ENCODE measurements at regions not wholly inside any gene's neighbourhood (a gene's known extent, or its start where the extent isn't known, plus 50 kb on each side); places are given as distances from the start of the nearest gene placed in this dataset.
A peak's percentile ranks its signal among the peaks of the same experiment; 100 is the strongest.

DNA sequence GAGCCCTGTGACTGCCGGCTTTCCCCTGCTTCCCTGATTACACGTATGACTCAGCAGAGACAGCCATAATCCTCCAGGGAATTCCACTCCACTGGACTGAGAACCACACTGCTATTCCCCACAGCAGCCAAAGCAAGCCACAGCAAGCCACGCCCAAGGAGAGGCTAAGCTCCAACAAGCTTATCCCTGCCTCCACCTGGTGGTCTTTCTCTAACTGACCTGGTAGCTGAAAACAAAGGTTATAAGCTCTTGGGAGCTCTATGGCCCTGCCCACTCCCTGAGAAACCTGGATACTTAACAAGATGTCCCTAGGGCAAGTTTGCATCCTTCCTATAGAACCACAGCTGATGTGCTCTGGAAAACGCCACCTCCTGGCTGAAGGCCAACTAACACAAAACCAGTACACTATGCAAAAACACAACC, 613.7 kb upstream of the CDH18 start:
- H3K4me3 ChIP-seq, result no peak overlapping the region
- H3K27ac ChIP-seq, result no peak overlapping the region
- 22 to 32% methylated on average over 4 of the region's 4 CpGs for WGBS, 2 experiments (ENCODE audit: low coverage in 1 of 2, low lambda C conversion rate in 2 of 2, missing lambda C conversion rate in 2 of 2)
- in situ Hi-C loops (cut with MboI), result no loop called here
- H3K27me3 ChIP-seq (replicated peaks; ENCODE audit: insufficient read depth), result no peaks in the 10 kb centered on the region
- H3K36me3 ChIP-seq (ENCODE audit: low read depth), result no peaks in the 10 kb centered on the region
- no peaks in the 10 kb centered on the region for H3K9me3 ChIP-seq (ENCODE audit: low read depth)
- no peak overlapping the region for H2AFZ ChIP-seq
- H4K20me1 ChIP-seq (ENCODE audit: insufficient read depth), result no peaks in the 10 kb centered on the region
- peak; percentile 1 for DNase-seq
- no peaks in the 10 kb centered on the region for H3K4me1 ChIP-seq (ENCODE audit: insufficient read depth)
- no peak overlapping the region for H3K4me2 ChIP-seq (ENCODE audit: unreplicated experiment)
- no peaks in the 10 kb centered on the region for H3K9me2 ChIP-seq (ENCODE audit: insufficient read depth)
- H3K9ac ChIP-seq, result no peak overlapping the region
- no peaks in the 10 kb centered on the region for H3F3A ChIP-seq (ENCODE audit: insufficient read depth)
- no peaks in the 10 kb centered on the region for H3K79me2 ChIP-seq (ENCODE audit: insufficient read depth)
- TF ChIP-seq EZH2phosphoT487 (IDR thresholded peaks at IDR 0.05; ENCODE audit: insufficient read depth, low read depth), result no peak
- TF ChIP-seq EZH2 (IDR thresholded peaks at IDR 0.05; ENCODE audit: insufficient read depth, poor library complexity, severe bottlenecking), result no peak

DNA sequence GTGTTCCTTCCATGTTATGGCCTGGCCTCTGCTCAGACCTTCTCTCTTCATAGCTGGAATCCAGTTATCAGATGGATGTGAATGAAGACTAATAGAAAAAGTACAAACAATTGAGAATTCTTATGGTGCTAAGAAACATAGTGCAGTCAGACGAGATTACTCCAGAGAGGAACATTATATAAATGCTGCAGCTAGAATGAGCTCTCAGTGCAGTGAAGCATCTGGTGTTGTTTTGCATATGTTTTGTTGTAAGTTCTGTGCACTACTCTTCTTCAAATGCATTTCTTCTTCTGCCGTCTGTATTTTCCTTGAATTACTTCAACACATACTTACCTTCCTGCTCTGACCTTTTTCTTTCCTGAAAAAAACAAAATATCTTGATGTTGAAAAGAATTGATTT, 602.4 kb upstream of the CDH18 start:
- Histone ChIP-seq H3K9ac (no peak overlapping the region), H3F3A (ENCODE audit: insufficient read depth) (no peaks in the 10 kb centered on the region), H3K9me2 (ENCODE audit: insufficient read depth) (no peaks in the 10 kb centered on the region), H2AFZ (no peak overlapping the region), H3K27me3 (replicated peaks; ENCODE audit: insufficient read depth) (no peaks in the 10 kb centered on the region), H4K20me1 (ENCODE audit: insufficient read depth) (no peaks in the 10 kb centered on the region), H3K4me3 (no peak overlapping the region), H3K27ac (no peak overlapping the region), H3K9me3 (ENCODE audit: low read depth) (no peaks in the 10 kb centered on the region), H3K36me3 (ENCODE audit: low read depth) (no peaks in the 10 kb centered on the region), H3K4me2 (ENCODE audit: unreplicated experiment) (no peak overlapping the region), H3K4me1 (ENCODE audit: insufficient read depth) (no peaks in the 10 kb centered on the region), H3K79me2 (ENCODE audit: insufficient read depth) (no peaks in the 10 kb centered on the region)
- in situ Hi-C loops (cut with MboI), result no loop called here
- TF ChIP-seq EZH2 (IDR thresholded peaks at IDR 0.05; ENCODE audit: insufficient read depth, poor library complexity, severe bottlenecking) (no peak), EZH2phosphoT487 (IDR thresholded peaks at IDR 0.05; ENCODE audit: insufficient read depth, low read depth) (no peak)
- WGBS, 2 experiments (ENCODE audit: low coverage in 1 of 2, low lambda C conversion rate in 2 of 2, missing lambda C conversion rate in 2 of 2), result 0 to 3% methylated on average over 2 of the region's 2 CpGs
- DNase-seq, result no peak

DNA sequence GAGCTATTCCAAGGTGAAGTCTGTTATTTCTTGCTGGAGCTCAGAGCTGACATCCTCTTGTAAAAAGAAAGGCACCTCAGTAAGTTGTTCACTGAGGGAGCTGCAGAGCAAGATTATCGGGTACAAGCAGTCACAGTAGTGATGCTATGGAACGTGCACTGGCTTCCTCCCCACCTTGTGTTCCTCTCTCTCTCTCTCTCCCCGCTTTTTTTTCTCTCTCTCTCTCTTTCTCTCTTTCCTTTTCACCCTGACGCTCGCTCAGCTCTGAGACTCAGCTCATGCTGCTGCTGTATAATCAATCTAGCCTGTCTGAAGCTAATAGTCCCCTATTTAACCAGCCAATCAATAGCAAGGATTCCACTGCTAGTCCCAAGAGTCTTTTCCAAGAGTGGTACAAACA, 587.6 kb upstream of the CDH18 start:
- no peaks in the 10 kb centered on the region for H3K4me1 ChIP-seq (ENCODE audit: insufficient read depth)
- WGBS, 2 experiments (ENCODE audit: low coverage in 1 of 2, low lambda C conversion rate in 2 of 2, missing lambda C conversion rate in 2 of 2), result 0% methylated on average over 4 to 5 of the region's 5 CpGs
- H3F3A ChIP-seq (ENCODE audit: insufficient read depth), result no peaks in the 10 kb centered on the region
- H3K9me2 ChIP-seq (ENCODE audit: insufficient read depth), result no peaks in the 10 kb centered on the region
- no peak overlapping the region for H2AFZ ChIP-seq
- H3K36me3 ChIP-seq (ENCODE audit: low read depth), result no peaks in the 10 kb centered on the region
- TF ChIP-seq EZH2 (IDR thresholded peaks at IDR 0.05; ENCODE audit: insufficient read depth, poor library complexity, severe bottlenecking) (no peak), EZH2phosphoT487 (IDR thresholded peaks at IDR 0.05; ENCODE audit: insufficient read depth, low read depth) (no peak)
- no peak for DNase-seq
- in situ Hi-C loops (cut with MboI), result no loop called here
- H3K4me2 ChIP-seq (ENCODE audit: unreplicated experiment), result no peak overlapping the region
- H3K4me3 ChIP-seq, result no peak overlapping the region
- no peak overlapping the region for H3K9ac ChIP-seq
- H3K27ac ChIP-seq, result no peak overlapping the region
- no peaks in the 10 kb centered on the region for H3K27me3 ChIP-seq (replicated peaks; ENCODE audit: insufficient read depth)
- no peaks in the 10 kb centered on the region for H4K20me1 ChIP-seq (ENCODE audit: insufficient read depth)
- no peaks in the 10 kb centered on the region for H3K79me2 ChIP-seq (ENCODE audit: insufficient read depth)
- no peaks in the 10 kb centered on the region for H3K9me3 ChIP-seq (ENCODE audit: low read depth)

DNA sequence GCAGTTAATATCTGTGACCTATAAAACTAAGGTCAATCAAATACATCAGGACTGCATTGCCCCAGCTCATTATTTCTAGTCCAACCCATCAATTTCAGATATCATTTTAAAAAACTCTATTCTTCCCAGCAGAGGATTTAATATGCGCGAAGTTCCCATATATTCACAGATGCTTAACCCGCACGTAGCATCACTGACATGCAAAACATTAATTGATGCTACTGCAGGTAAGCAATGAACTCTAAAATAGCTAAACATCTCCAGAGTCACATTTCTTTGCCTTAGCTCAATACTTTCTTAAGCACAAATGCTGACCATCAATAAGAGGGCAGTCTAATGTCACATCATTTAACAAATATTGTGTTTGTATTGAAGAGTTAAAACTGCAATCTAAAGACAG, 586.6 kb upstream of the CDH18 start:
- H3K4me1 ChIP-seq (ENCODE audit: insufficient read depth), result no peaks in the 10 kb centered on the region
- no peaks in the 10 kb centered on the region for H3K79me2 ChIP-seq (ENCODE audit: insufficient read depth)
- no peak overlapping the region for H3K4me3 ChIP-seq
- TF ChIP-seq EZH2phosphoT487 (IDR thresholded peaks at IDR 0.05; ENCODE audit: insufficient read depth, low read depth) (no peak), EZH2 (IDR thresholded peaks at IDR 0.05; ENCODE audit: insufficient read depth, poor library complexity, severe bottlenecking) (no peak)
- H2AFZ ChIP-seq, result no peak overlapping the region
- H3K4me2 ChIP-seq (ENCODE audit: unreplicated experiment), result no peak overlapping the region
- no peak overlapping the region for H3K9ac ChIP-seq
- no peaks in the 10 kb centered on the region for H3K36me3 ChIP-seq (ENCODE audit: low read depth)
- no peaks in the 10 kb centered on the region for H3K27me3 ChIP-seq (replicated peaks; ENCODE audit: insufficient read depth)
- in situ Hi-C loops (cut with MboI), result no loop called here
- 63 to 65% methylated on average over 4 of the region's 4 CpGs for WGBS, 2 experiments (ENCODE audit: low coverage in 1 of 2, low lambda C conversion rate in 2 of 2, missing lambda C conversion rate in 2 of 2)
- no peaks in the 10 kb centered on the region for H3K9me2 ChIP-seq (ENCODE audit: insufficient read depth)
- H3F3A ChIP-seq (ENCODE audit: insufficient read depth), result no peaks in the 10 kb centered on the region
- H3K27ac ChIP-seq, result no peak overlapping the region
- H3K9me3 ChIP-seq (ENCODE audit: low read depth), result no peaks in the 10 kb centered on the region
- H4K20me1 ChIP-seq (ENCODE audit: insufficient read depth), result no peaks in the 10 kb centered on the region
- DNase-seq, result no peak

DNA sequence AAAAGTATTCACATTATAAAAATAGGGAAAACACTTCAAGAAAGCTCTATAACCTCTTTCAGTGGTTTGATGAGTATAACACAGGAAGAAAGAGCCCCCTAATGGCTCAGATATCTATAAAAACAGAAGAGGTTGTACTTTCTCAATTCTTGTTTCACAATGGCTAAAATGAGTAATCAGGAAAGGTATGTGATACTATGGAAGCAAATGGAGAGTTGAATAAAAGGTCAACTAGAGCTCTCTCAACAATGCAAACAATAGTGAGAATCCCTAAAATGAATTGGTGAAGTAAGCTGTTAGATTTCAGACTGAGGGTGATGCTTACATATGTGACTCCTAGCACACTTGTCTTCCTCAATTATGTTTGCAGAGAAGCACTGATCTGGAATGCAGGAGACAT, 584.6 kb upstream of the CDH18 start:
- H3K4me3 ChIP-seq, result no peak overlapping the region
- H2AFZ ChIP-seq, result no peak overlapping the region
- H3F3A ChIP-seq (ENCODE audit: insufficient read depth), result no peaks in the 10 kb centered on the region
- no peaks in the 10 kb centered on the region for H3K4me1 ChIP-seq (ENCODE audit: insufficient read depth)
- H3K9me3 ChIP-seq (ENCODE audit: low read depth), result no peaks in the 10 kb centered on the region
- H4K20me1 ChIP-seq (ENCODE audit: insufficient read depth), result no peaks in the 10 kb centered on the region
- no peak overlapping the region for H3K4me2 ChIP-seq (ENCODE audit: unreplicated experiment)
- no peak overlapping the region for H3K9ac ChIP-seq
- no peak overlapping the region for H3K27ac ChIP-seq
- no peaks in the 10 kb centered on the region for H3K36me3 ChIP-seq (ENCODE audit: low read depth)
- DNase-seq, result peak; percentile 31
- H3K27me3 ChIP-seq (replicated peaks; ENCODE audit: insufficient read depth), result no peaks in the 10 kb centered on the region
- TF ChIP-seq EZH2 (IDR thresholded peaks at IDR 0.05; ENCODE audit: insufficient read depth, poor library complexity, severe bottlenecking) (no peak), EZH2phosphoT487 (IDR thresholded peaks at IDR 0.05; ENCODE audit: insufficient read depth, low read depth) (no peak)
- no peaks in the 10 kb centered on the region for H3K79me2 ChIP-seq (ENCODE audit: insufficient read depth)
- in situ Hi-C loops (cut with MboI), result no loop called here
- H3K9me2 ChIP-seq (ENCODE audit: insufficient read depth), result no peaks in the 10 kb centered on the region
